SK-N-SH treated with all-trans-retinoic acid at 6 μM for 48 hours (cell line): ENCODE measurements at regions not wholly inside any gene's neighbourhood (a gene's known extent, or its start where the extent isn't known, plus 50 kb on each side); places are given as distances from the start of the nearest gene placed in this dataset.

Experiments used
- CREB5 ChIP-seq: fragments of 250-450 bp; sonication (Bioruptor Pico); IDR thresholded peaks from 2 replicates; pipeline ENCODE4 v1.5.1; 2020; ENCODE audit warnings: low read depth, mild to moderate bottlenecking, moderate library complexity
- SNAI2 ChIP-seq: fragments of 250-450 bp; sonication (Bioruptor Pico); IDR thresholded peaks from 2 replicates; pipeline ENCODE4 v1.5.0; 2020; ENCODE audit warnings: mild to moderate bottlenecking, moderate library complexity
- TOX ChIP-seq: fragments of 250-450 bp; sonication (Bioruptor Pico); IDR thresholded peaks from 2 replicates; pipeline ENCODE4 v1.8.0; 2021; ENCODE audit warnings: mild to moderate bottlenecking, moderate library complexity, borderline replicate concordance

- no peak for TF ChIP-seq SNAI2 (CRISPR knock-in tag)
- TF ChIP-seq TOX (CRISPR knock-in tag) = no peak
- no peak for TF ChIP-seq CREB5 (CRISPR knock-in tag)
Measured at GRCh38 chr16:61237884-61238485, 798.3 kb downstream of the CDH8 start.
